ENCODE measurements at regions not wholly inside any gene's neighbourhood (a gene's known extent, or its start where the extent isn't known, plus 50 kb on each side); places are given as distances from the start of the nearest gene placed in this dataset.
A peak's percentile ranks its signal among the peaks of the same experiment; 100 is the strongest.
"Not testable (repeated sequence)": the region's sequence is repeated elsewhere in the genome, so short reads cannot be mapped to it uniquely, and the experiment has no call there.

GRCh38 chr15:20624085-20624484 lies 82.5 kb upstream of the GOLGA6L6 start:
- peak in 1 of 2 donors; percentile 5 for DNase-seq (ENCODE audit: low read depth in 2 of 2)

DNA sequence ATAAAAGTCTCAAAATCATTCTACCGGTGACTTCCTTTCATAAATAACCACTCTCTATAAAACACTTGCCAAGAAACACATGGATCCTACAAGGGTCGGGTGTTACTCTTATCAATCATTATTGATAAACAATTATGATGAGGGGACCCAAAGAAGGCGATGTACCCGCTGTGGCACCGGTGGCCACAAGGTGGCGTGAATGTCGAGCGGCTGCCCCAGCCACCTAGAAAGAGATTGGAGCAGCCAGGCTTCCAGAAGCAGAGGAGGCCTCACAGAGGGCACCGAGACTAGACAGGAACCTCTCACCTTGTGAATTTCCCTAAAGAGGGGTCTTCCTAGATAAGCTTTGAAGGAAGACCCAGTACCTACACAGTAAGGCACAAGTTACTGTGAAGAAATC lies 80.5 kb upstream of the GOLGA6L6 start:
- not testable (repeated sequence) for DNase-seq (ENCODE audit: low read depth in 2 of 2)

- not testable (repeated sequence) for DNase-seq (ENCODE audit: low read depth in 2 of 2)
Measured at GRCh38 chr15:20614549-20614948, 72.9 kb upstream of the GOLGA6L6 start.

GRCh38 chr15:20612796-20613195 lies 71.2 kb upstream of the GOLGA6L6 start:
- not testable (repeated sequence) for DNase-seq (ENCODE audit: low read depth in 2 of 2)

GRCh38 chr15:20612356-20612755 lies 70.8 kb upstream of the GOLGA6L6 start:
- DNase-seq (ENCODE audit: low read depth in 2 of 2), result not testable (repeated sequence)

- not testable (repeated sequence) for DNase-seq (ENCODE audit: low read depth in 2 of 2)
Measured at GRCh38 chr15:20611667-20612290, 70.2 kb upstream of the GOLGA6L6 start.

DNA sequence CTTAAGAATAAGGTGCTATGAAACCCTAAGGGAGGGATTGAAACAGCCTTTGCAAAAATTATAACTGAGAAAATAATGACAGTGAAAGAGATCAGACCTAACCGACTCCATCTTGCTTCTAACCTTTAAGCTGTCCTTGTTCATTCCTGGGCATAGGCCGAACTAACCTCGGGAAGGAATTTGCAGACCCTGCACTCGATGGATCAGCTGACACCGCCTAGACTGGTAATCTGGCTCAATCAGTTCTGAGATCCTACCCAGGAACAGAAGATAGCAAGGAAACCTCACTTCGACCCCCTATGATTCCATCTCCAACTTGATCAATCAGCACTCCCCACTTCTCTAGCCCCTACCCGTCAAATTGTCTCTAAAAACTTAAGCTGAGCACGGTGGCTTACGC lies 66.6 kb upstream of the GOLGA6L6 start:
- DNase-seq (ENCODE audit: low read depth in 2 of 2), result not testable (repeated sequence)

DNA sequence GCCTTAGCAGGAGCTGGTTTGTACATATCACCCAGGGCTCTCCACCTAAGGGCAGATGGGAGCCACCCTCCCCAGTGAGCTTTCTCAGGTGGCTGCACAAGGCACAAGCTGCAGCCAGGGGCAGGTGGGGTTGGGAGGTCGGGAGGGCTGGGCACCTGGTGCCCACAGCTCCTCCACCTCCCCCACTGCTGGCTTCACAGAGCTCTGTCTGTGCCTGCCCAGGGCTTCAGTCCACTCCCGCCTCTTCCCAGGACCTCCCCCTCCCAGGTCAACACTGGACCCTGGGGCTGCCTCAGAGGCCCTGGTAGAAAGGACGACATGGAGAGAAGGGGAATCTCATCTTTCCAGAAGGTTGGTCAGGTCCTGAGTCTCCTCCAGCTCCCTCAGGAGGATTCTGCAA lies 55.6 kb upstream of the GOLGA6L6 start:
- DNase-seq (ENCODE audit: low read depth in 2 of 2), result not testable (repeated sequence)

DNA sequence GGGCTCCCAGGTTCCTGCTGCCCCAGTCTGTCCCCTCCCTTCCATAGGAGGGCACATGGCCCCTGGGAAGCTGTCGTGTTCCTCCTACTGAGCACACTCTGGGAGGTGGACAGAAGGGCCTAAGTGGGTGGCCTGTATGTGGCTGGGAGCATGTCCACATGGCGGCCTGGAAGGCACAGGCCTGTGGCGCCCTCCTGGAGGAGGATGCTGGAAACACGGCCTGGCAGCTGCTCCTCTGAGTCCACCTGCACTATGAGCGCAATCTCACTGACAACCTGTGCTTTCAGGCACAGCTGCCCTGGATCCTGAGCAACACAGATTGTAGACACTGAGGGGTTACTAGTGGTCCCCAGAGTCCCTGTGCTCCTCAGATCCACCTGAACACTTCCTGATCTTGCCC lies 52.6 kb upstream of the GOLGA6L6 start:
- not testable (repeated sequence) for DNase-seq (ENCODE audit: low read depth in 2 of 2)

GRCh38 chr15:20591936-20592335 lies 50.3 kb upstream of the GOLGA6L6 start:
- DNase-seq (ENCODE audit: low read depth in 2 of 2), result not testable (repeated sequence)
